HPDE6-E6E7 (cell line): ENCODE measurements at regions not wholly inside any gene's neighbourhood (a gene's known extent, or its start where the extent isn't known, plus 50 kb on each side); places are given as distances from the start of the nearest gene placed in this dataset.
"Not testable (repeated sequence)": the region's sequence is repeated elsewhere in the genome, so short reads cannot be mapped to it uniquely, and the experiment has no call there.

Source experiments
- DNase-seq: peaks from one replicate; pipeline ENCODE4 v3.0.0; 2011; ENCODE audit warnings: missing footprints; ENCODE audit errors: extremely low spot score

DNA sequence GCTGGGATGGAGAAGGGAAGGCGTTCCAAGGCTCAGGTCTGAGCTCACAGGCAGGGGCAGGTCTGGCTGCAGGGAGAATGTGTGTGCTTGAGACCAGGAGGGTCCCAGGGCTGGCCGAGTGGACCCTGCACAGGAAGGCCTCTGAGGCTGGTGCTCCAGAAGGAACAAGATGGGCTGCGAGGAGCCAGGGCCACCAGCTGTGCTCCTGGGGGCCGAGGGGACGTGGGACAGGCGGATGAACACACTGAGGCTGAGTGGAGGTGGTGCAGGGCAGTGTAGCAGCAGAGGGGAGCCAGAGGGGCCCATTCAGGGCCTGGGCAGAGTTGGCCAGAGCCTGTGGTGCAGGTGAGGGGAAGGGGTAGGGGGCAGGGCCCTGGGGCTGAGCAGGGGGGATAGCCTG, 249.7 kb downstream of the TMEM121 start:
- not testable (repeated sequence) for DNase-seq

DNA sequence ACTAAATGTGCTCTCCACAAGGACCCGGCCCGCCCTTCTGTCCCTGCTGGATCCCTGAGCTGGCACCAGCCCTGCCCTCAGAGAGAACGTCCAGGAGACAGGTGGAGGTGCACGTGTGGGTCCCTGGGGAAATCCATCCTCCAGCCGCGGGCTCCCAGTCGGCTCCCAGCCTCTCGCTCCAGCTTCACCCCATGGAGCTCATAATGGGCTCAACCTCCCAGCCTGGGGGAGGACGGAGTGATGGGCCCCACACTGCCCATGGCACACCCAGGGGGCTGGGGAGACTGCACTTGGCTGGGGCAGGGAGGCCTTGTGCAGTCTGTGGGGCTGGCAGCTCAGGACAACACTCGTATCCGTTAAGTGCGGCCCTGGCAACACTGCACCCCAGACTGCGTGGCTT, 250.5 kb downstream of the TMEM121 start:
- DNase-seq = no peak

GRCh38 chr14:105783707-105784106, 257.3 kb downstream of the TMEM121 start:
- no peak for DNase-seq

DNA sequence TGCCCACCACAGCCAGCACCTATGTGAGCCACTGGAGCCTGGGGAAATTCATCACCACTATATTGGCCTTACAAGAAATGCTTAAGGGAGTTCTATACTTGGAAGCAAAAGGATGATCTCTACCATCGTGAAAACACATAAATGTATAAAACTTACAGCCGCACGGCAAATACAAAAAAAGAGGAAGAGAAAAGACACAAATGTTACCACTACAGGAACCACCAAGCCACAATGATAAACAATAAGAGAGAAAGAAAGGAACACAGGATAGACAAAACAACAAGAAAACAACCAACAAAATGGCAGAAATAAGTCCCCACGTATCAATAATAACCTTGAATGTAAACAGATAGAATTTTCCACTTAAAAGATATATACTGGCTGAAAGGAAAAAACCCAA, 267.5 kb downstream of the TMEM121 start:
- DNase-seq = no peak

DNA sequence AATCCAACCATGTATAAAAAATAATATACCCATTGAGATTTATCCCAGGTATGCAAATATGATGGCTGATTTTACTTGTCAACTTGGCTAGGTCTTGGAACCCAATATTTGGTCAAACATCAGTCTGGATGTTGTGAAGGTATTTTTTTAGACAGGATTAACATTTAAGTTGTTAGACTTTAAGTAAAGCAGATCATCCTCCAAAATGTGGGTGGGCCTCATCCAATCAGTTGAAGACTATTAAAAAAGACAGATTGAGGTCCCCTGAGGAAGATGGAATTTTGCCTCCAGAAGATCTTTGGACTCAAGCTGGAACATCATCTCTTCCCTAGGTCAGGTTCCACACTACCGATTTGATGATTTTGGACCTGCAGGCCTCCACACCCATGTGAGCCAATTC, 271.2 kb downstream of the TMEM121 start:
- DNase-seq = no peak

- DNase-seq = no peak
Observed at GRCh38 chr14:105805701-105806100, 279.3 kb downstream of the TMEM121 start.

DNA sequence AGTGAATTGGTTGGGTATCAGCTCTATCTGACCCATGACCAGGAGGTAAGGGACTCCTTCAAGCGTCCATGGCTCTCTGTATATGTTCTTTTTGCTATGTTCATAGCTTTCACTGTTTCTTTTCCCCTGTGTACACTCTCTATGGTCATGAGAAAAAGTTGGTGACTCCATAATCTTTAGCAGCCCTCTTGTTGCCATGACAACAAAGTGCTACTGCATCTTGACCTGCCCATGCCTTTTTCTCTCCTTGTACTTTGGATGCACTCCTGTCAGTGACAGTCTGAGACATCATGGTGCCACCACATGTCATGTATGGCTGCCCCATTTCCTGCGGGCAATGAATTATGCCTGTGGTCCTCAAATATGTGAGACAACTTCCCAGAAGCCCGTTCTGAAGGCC, 280.2 kb downstream of the TMEM121 start:
- no peak for DNase-seq

DNA sequence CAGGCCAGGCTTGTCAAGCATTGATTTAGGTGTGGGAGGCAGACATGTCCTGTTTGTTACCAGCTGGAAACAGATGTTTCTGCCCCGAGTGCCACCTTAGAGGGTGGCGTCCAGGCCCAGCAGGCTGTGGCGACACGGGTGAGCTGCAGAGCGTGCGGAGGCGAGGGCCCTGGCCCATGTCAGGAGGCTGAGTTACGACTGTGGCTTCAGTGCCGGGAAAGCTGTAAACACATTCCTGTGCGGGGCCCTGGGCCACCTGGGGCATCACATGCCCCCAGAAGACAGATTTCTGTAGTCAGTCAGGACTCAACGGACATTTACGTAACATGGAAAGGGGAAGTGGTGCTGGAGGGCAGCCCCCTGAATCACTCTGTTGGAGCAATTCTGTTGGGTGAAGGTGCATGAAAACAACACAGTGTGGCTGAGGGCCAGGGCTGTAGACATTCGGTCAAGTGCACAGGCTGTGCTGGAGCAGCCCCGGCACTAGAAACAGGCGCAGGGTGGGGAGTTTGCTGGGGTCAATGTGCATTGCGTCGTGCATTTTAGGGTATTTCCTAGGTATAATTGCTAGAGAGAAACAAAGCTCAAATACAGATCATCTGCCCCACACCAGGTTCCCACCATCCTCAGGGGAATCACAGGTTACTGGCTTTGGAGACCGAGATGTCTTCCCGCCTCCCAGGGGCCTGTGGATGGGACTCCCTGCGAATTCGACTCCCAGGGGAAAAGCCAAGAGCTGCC, 291.8 kb downstream of the TMEM121 start:
- no peak for DNase-seq

GRCh38 chr14:105818712-105819005, 292.3 kb downstream of the TMEM121 start:
- DNase-seq = no peak

DNA sequence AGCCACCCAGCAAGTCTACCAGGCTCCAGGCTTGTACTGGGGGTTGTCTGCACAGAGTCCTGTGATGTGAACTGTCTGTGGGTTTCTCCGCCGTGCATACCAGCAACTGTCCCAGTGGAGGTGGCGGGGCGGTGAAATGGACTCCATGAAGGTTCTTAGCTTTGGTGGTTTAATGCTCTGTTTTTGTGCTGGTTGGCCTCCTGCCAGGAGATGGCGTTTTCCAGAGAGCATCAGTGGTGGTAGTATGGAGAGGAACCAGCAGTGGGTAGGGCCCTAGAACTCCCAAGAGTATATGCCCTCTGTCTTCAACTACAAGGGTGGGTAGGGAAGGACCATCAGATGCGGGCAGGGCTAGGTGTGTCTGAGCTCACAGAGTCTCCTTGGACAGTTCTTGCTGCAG, 303.8 kb downstream of the TMEM121 start:
- DNase-seq = no peak

- DNase-seq = no peak
Observed at GRCh38 chr14:105836160-105836559, 309.8 kb downstream of the TMEM121 start.

- DNase-seq = no peak
Observed at GRCh38 chr14:105836730-105837129, 310.3 kb downstream of the TMEM121 start.

DNA sequence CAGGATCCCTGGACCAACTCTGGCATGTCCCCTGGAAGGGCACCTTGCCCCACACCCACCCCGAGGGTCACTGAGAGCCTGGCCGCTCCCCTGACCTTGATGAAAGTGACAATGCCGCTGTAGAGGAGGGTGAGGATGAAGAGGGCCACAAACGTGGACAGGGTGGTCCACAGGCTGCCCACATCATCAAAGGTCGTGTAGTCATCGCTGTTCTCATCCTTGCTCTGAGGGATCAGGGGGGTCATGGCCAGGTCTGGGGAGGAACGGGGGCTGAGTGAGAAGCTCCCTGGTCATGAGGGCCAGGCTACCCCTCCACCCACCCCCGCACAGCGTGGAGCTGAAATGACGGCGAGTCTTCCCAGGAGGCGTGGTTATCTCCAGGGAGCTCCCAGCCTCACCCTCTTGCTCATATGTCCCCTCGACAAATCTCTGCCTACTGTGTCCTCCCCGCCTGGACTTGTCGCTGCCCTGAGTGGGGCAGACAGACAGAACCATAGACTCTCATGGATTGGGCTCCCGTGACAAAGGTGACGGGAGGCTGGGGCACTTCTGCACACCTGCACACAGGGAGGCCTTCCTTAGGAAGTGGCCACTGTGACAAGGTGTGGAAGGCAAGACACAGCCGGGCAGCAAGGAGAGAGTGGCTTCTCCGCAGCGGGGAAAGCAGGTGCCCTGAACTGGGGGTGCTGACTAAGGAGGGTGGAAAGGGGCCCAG, 311.1 kb downstream of the TMEM121 start:
- no peak for DNase-seq

GRCh38 chr14:105838107-105838506, 311.7 kb downstream of the TMEM121 start:
- DNase-seq = no peak

DNA sequence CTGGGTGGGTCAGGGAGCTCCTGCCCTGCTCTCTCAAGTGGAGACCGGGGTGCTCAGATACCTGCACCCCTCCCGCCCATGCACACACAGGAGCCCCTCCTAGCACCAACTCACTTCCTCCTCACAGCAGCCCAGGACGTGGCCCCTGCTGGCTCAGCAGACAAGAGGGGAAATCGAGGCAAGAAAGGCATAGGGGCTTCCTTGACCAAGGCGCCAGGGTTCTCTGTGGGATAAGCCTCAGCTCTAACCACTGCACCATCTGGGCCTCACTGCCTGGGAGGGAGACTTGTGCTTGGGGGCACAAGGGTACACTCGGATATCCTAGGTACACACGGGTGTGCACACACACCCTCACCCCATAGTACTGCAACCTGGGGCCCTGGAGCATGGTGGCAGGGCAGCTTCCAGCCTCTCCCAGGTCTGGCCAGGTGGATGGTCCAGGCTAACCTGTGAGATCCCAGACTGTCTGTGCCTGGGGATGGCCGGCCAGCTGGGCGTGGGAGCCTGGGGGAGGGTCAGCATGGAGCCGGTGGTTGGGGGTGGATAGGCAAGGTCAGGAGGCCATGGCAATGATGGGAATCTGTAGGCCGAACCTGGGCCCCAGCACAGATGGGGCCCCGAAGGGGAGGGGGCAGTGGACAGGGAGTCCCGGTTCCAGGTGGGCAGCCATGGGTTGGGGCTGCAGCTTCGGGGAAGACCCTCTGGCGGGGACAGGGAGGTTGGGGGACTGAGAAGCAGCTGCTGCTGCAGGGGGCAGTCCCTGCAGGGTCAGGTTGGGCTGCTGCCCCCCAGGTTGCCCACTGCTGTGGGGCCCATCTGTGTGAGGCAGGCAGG, 312.4 kb downstream of the TMEM121 start:
- DNase-seq = no peak

GRCh38 chr14:105839425-105840265, 313.3 kb downstream of the TMEM121 start:
- DNase-seq = no peak

- DNase-seq = no peak
Observed at GRCh38 chr14:105840266-105841021, 314.1 kb downstream of the TMEM121 start.

- no peak for DNase-seq
Observed at GRCh38 chr14:105841022-105842009, 314.9 kb downstream of the TMEM121 start.

- no peak for DNase-seq
Observed at GRCh38 chr14:105842105-105842504, 315.7 kb downstream of the TMEM121 start.
